K562 (cell line): ENCODE measurements at regions not wholly inside any gene's neighbourhood (a gene's known extent, or its start where the extent isn't known, plus 50 kb on each side); places are given as distances from the start of the nearest gene placed in this dataset.

Experiments used
- ATAC-seq: fragments of 200-7000 bp; cut with Tn5 transposase; 3 replicates; pipeline ENCODE4 v1.9.1; 2020; ENCODE audit warnings: moderate library complexity
- BruUV-seq: library from RNA; stranded (reverse); fragments of 400-500 nt; replicated peaks from 2 replicates; lab custom pipeline; 2021; lab: Mats Ljungman, UMichigan
- CTCF ChIA-PET: fragments of 300-600 bp; formaldehyde crosslinking; extraction: SDS; loops from one replicate; lab custom pipeline; 2021; ENCODE audit warnings: low intra/inter-chr PET ratio; lab: Yijun Ruan, JAX
- POLR2A ChIA-PET: fragments of 300-600, 350-650 bp; sonication (Branson Sonifier 250); formaldehyde crosslinking; extraction: SDS; loops from one replicate; lab custom pipeline; 2021; ENCODE audit warnings: antibody characterized with exemption, inconsistent platforms; lab: Yijun Ruan, JAX
- DNase-seq, 4 experiments: peaks; one replicate each; pipeline versions ENCODE4 v3.0.0 to v3.0.0-alpha.2; 2011 to 2018; ENCODE audit warnings: low spot score in 3 of 4, mixed read lengths in 3 of 4; ENCODE audit errors: extremely low read depth in 1 of 4
- FAIRE-seq: peaks from 2 replicates; lab custom pipeline; 2011; peaks lifted over from hg19 to GRCh38; lab: Jason Lieb, UNC
- H2AFZ ChIP-seq: 2 replicates; pipeline ENCODE4 v1.6.0; 2011; ENCODE audit warnings: low read depth, low read length, control low read depth, inconsistent platforms
- H3K27ac ChIP-seq: fragments of 200-600 bp; 3 replicates; pipeline ENCODE4 v1.8.0; 2011; ENCODE audit warnings: low read depth, mild to moderate bottlenecking, control low read depth, inconsistent platforms, low read length, moderate library complexity, mixed read lengths; ENCODE audit errors: extremely low read depth
- H3K27me3 ChIP-seq, 2 experiments: fragments of 300-600 bp in 1 of 2; 2 replicates in 1 of 2; 3 replicates in 1 of 2; pipeline versions ENCODE4 v1.6.0 to v1.8.0; 2011; ENCODE audit warnings: inconsistent platforms in 2 of 2, low read length in 2 of 2, mild to moderate bottlenecking in 1 of 2, mixed read lengths in 1 of 2, moderate library complexity in 1 of 2; ENCODE audit not compliant: control insufficient read depth in 2 of 2, insufficient read depth in 2 of 2
- H3K36me3 ChIP-seq: fragments of 300-600 bp; 3 replicates; pipeline ENCODE4 v1.8.0; 2011; ENCODE audit warnings: mild to moderate bottlenecking, low read length, inconsistent platforms; ENCODE audit not compliant: control insufficient read depth, insufficient read depth
- H3K4me1 ChIP-seq, 2 experiments: fragments of 200-600 bp in 1 of 2; replicated peaks in 1 of 2; 2 replicates in 1 of 2; 3 replicates in 1 of 2; pipeline versions ENCODE4 v1.5.1 to v1.8.0; 2011; ENCODE audit warnings: inconsistent platforms in 2 of 2, low read length in 2 of 2, mild to moderate bottlenecking in 1 of 2, mixed read lengths in 1 of 2, moderate library complexity in 1 of 2; ENCODE audit not compliant: control insufficient read depth in 2 of 2, insufficient read depth in 2 of 2
- H3K4me2 ChIP-seq: 2 replicates; pipeline ENCODE4 v1.6.1; 2011; ENCODE audit warnings: low read length, control low read depth, inconsistent platforms, mixed read lengths; ENCODE audit not compliant: insufficient read depth
- H3K4me3 ChIP-seq: fragments of 200-600 bp; sonication (generic), shearing (Covaris generic); 2 replicates; pipeline ENCODE4 v1.5.1; 2016; ENCODE audit warnings: control low read depth, inconsistent platforms
- H3K79me2 ChIP-seq: fragments of 200-600 bp; 3 replicates; pipeline ENCODE4 v1.8.0; 2011; ENCODE audit warnings: low read length, inconsistent platforms; ENCODE audit not compliant: control insufficient read depth, insufficient read depth
- H3K9ac ChIP-seq, 2 experiments: 2 replicates each; pipeline versions ENCODE4 v1.6.0 to v1.6.1; 2011; ENCODE audit warnings: low read depth in 2 of 2, low read length in 2 of 2, control low read depth in 1 of 2, inconsistent platforms in 1 of 2, mild to moderate bottlenecking in 1 of 2, mixed read lengths in 1 of 2; ENCODE audit not compliant: insufficient read depth in 1 of 2
- H3K9me1 ChIP-seq: one replicate; pipeline ENCODE4 v1.6.0; 2011; ENCODE audit warnings: inconsistent platforms, mild to moderate bottlenecking, low read length, moderate library complexity; ENCODE audit not compliant: control insufficient read depth, insufficient read depth
- H3K9me3 ChIP-seq: replicated peaks from 2 replicates; pipeline ENCODE4 v1.5.1; 2011; ENCODE audit warnings: low read depth, low read length, inconsistent platforms; ENCODE audit not compliant: control insufficient read depth, insufficient read depth
- H4K20me1 ChIP-seq: replicated peaks from 2 replicates; pipeline ENCODE4 v1.6.1; 2011; ENCODE audit warnings: low read length, inconsistent platforms, mixed read lengths; ENCODE audit not compliant: control insufficient read depth, insufficient read depth
- CTCFL ChIP-seq: IDR thresholded peaks from 2 replicates; pipeline ENCODE4 v1.6.1; 2011; ENCODE audit warnings: borderline replicate concordance, low read depth, mild to moderate bottlenecking, moderate library complexity, low read length; ENCODE audit not compliant: insufficient read depth, poor library complexity, severe bottlenecking
- GTF2B ChIP-seq: IDR thresholded peaks from 2 replicates; pipeline ENCODE4 v1.6.1; 2011; ENCODE audit not compliant: insufficient read length; ENCODE audit errors: extremely low read depth
- HNRNPK ChIP-seq: fragments of 200-400 bp; formaldehyde crosslinking; IDR thresholded peaks from one replicate; pipeline ENCODE4 v1.6.1; 2018; ENCODE audit warnings: mild to moderate bottlenecking, low read depth, low read length; ENCODE audit not compliant: poor library complexity, severe bottlenecking
- HNRNPL ChIP-seq: fragments of 200-400 bp; formaldehyde crosslinking; IDR thresholded peaks from 2 replicates; pipeline ENCODE4 v1.6.1; 2017; ENCODE audit warnings: low read depth, mild to moderate bottlenecking, low read length
- IRF1 ChIP-seq: sonication (generic); formaldehyde crosslinking; IDR thresholded peaks from 2 replicates; pipeline ENCODE4 v1.8.0; 2022; ENCODE audit warnings: missing genetic modification reagents, mild to moderate bottlenecking, borderline replicate concordance
- NFE2 ChIP-seq: IDR thresholded peaks from 2 replicates; pipeline ENCODE4 v1.6.1; 2014; ENCODE audit warnings: antibody characterized with exemption, low read depth
- NR0B1 ChIP-seq: fragments of 450-650 bp; IDR thresholded peaks from one replicate; pipeline ENCODE4 v1.6.1; 2018; ENCODE audit warnings: mild to moderate bottlenecking, moderate library complexity; ENCODE audit not compliant: partially characterized antibody
- RBM14 ChIP-seq: fragments of 200-400 bp; formaldehyde crosslinking; IDR thresholded peaks from 2 replicates; pipeline ENCODE4 v1.6.1; 2018; ENCODE audit warnings: low read depth, mild to moderate bottlenecking, low read length, moderate library complexity, borderline replicate concordance; ENCODE audit not compliant: insufficient read depth
- SRF ChIP-seq, 2 experiments: fragments of 250-450, 450-650 bp in 1 of 2; sonication (Bioruptor Pico) in 1 of 2; sonication (generic) in 1 of 2; formaldehyde crosslinking; IDR thresholded peaks; 2 replicates each; pipeline versions ENCODE4 v1.5.0 to v1.5.1; 2020 to 2022; ENCODE audit warnings: mild to moderate bottlenecking in 1 of 2, missing genetic modification reagents in 1 of 2
- TCFL5 ChIP-seq: fragments of 250-450 bp; sonication (Bioruptor Pico); conservative IDR thresholded peaks from 2 replicates; pipeline ENCODE4 v1.6.1; 2021; ENCODE audit warnings: mild to moderate bottlenecking, moderate library complexity, matching md5 sums
- ZBED1 ChIP-seq: IDR thresholded peaks from 2 replicates; pipeline ENCODE4 v1.6.1; 2014
- ZC3H8 ChIP-seq: fragments of 450-650 bp; IDR thresholded peaks from 2 replicates; pipeline ENCODE4 v1.6.1; 2017
- ZNF586 ChIP-seq: fragments of 450-650 bp; formaldehyde crosslinking; conservative IDR thresholded peaks from 2 replicates; pipeline ENCODE4 v1.4.0; 2020; ENCODE audit warnings: mild to moderate bottlenecking, moderate library complexity
- ZNF766 ChIP-seq: fragments of 200-800 bp; sonication (Bioruptor generic); conservative IDR thresholded peaks from 2 replicates; pipeline ENCODE4 v1.6.1; 2016; ENCODE audit warnings: missing genetic modification characterization, missing compliant biosample characterization
- WGBS: fragments of 100-300 bp; shearing (Covaris generic); methylation state at CpG from one replicate; pipeline ENCODE4 v1.1.6; 2016; ENCODE audit warnings: low coverage, mixed read lengths; ENCODE audit not compliant: insufficient coverage; ENCODE audit errors: missing lambda C conversion rate; 5-methylcytosine and 5-hydroxymethylcytosine counted together
- in situ Hi-C: fragments of 300-500 bp; cut with MboI; formaldehyde crosslinking; loops from 4 replicates; pipeline ENCODE4 v1.15.0; 2018; ENCODE audit warnings: inconsistent platforms, mixed read lengths
- intact Hi-C: fragments of 100-400 bp; cut with micrococcal nuclease; formaldehyde crosslinking; loops from 2 replicates; pipeline ENCODE4 v1.14.2; 2022

- TF ChIP-seq GTF2B (no peak), SRF (CRISPR knock-in tag; IDR thresholded peaks at IDR 0.05) (no peak), NR0B1 (no peak)
- TF ChIP-seq, all 486 proteins: peak for 0
Measured at GRCh38 chr13:47092202-47092601, 195.3 kb upstream of the HTR2A start (continued).

GRCh38 chr13:47087841-47088240 is 191.0 kb upstream of the HTR2A start:
- POLR2A ChIA-PET: no interaction called here
- 7% methylated on average over 1 of the region's 1 CpG for WGBS
- TF ChIP-seq CTCFL: no peak
- TF ChIP-seq ZNF766 (CRISPR knock-in tag): no peak
- no peak for TF ChIP-seq RBM14
- TF ChIP-seq TCFL5 (CRISPR knock-in tag): no peak
- TF ChIP-seq ZNF586: no peak
- TF ChIP-seq IRF1 (CRISPR knock-in tag): no peak
- TF ChIP-seq HNRNPK: no peak
- no peak for TF ChIP-seq NFE2
- TF ChIP-seq ZC3H8: no peak
- TF ChIP-seq HNRNPL: no peak
- no peak for TF ChIP-seq ZBED1

More at GRCh38 chr13:47087841-47088240, 191.0 kb upstream of the HTR2A start:
- Histone ChIP-seq H3K4me1 (no peaks in the 10 kb centered on the region), H3K27me3 (no peaks in the 10 kb centered on the region), H4K20me1 (no peaks in the 10 kb centered on the region), H3K9ac (no peak overlapping the region), H3K4me2 (no peak overlapping the region), H3K27ac (no peak overlapping the region), H3K9me3 (no peaks in the 10 kb centered on the region), H3K79me2 (no peaks in the 10 kb centered on the region), H2AFZ (no peak overlapping the region), H3K4me3 (no peak overlapping the region), H3K36me3 (no peaks in the 10 kb centered on the region), H3K9me1 (no peaks in the 10 kb centered on the region)
- no TSS peak for BruUV-seq
- DNase-seq (no peak), ATAC-seq (no peak), FAIRE-seq (no peak)
- intact Hi-C loops (no loop called here), in situ Hi-C loops (no loop called here)
- CTCF ChIA-PET: no interaction called here
